ENCODE measurements at regions not wholly inside any gene's neighbourhood (a gene's known extent, or its start where the extent isn't known, plus 50 kb on each side); places are given as distances from the start of the nearest gene placed in this dataset.
A peak's percentile ranks its signal among the peaks of the same experiment; 100 is the strongest.

GRCh38 chr9:89884356-89885083 is 279.7 kb downstream of the GADD45G start:
- Mint-ChIP-seq H3K27ac (ENCODE audit: unreplicated experiment) (no peak overlapping the region), H3K4me1 (ENCODE audit: low read depth, unreplicated experiment) (peaks cover 3% of the 10 kb centered on the region), H3K36me3 (ENCODE audit: unreplicated experiment) (no peaks in the 10 kb centered on the region), H3K9me3 (ENCODE audit: unreplicated experiment) (no peaks in the 10 kb centered on the region), H3K27me3 (ENCODE audit: unreplicated experiment) (no peaks in the 10 kb centered on the region), H3K4me3 (ENCODE audit: unreplicated experiment) (no peak overlapping the region)
- DNase-seq, result peak; percentile 4
- no peak for TF ChIP-seq CTCF (IDR thresholded peaks at IDR 0.05; ENCODE audit: partially characterized antibody, unreplicated experiment)

GRCh38 chr9:89885156-89885555 is 280.3 kb downstream of the GADD45G start:
- Mint-ChIP-seq H3K9me3 (ENCODE audit: unreplicated experiment) (no peaks in the 10 kb centered on the region), H3K4me1 (ENCODE audit: low read depth, unreplicated experiment) (peaks cover 3% of the 10 kb centered on the region), H3K27ac (ENCODE audit: unreplicated experiment) (no peak overlapping the region), H3K27me3 (ENCODE audit: unreplicated experiment) (no peaks in the 10 kb centered on the region), H3K36me3 (ENCODE audit: unreplicated experiment) (no peaks in the 10 kb centered on the region), H3K4me3 (ENCODE audit: unreplicated experiment) (no peak overlapping the region)
- DNase-seq, result no peak
- TF ChIP-seq CTCF (IDR thresholded peaks at IDR 0.05; ENCODE audit: partially characterized antibody, unreplicated experiment), result no peak

- no peak for DNase-seq
- Mint-ChIP-seq H3K9me3 (ENCODE audit: unreplicated experiment) (no peaks in the 10 kb centered on the region), H3K27me3 (ENCODE audit: unreplicated experiment) (peaks cover under 1% of the 10 kb centered on the region), H3K4me1 (ENCODE audit: low read depth, unreplicated experiment) (peaks cover 3% of the 10 kb centered on the region), H3K36me3 (ENCODE audit: unreplicated experiment) (no peaks in the 10 kb centered on the region), H3K27ac (ENCODE audit: unreplicated experiment) (no peak overlapping the region), H3K4me3 (ENCODE audit: unreplicated experiment) (no peak overlapping the region)
- TF ChIP-seq CTCF (IDR thresholded peaks at IDR 0.05; ENCODE audit: partially characterized antibody, unreplicated experiment), result no peak
Measured at GRCh38 chr9:89886281-89886700, 281.5 kb downstream of the GADD45G start.

GRCh38 chr9:89887286-89887685 is 282.5 kb downstream of the GADD45G start:
- no peak for TF ChIP-seq CTCF (IDR thresholded peaks at IDR 0.05; ENCODE audit: partially characterized antibody, unreplicated experiment)
- H3K9me3 Mint-ChIP-seq (ENCODE audit: unreplicated experiment), result no peaks in the 10 kb centered on the region
- DNase-seq, result no peak

GRCh38 chr9:89888233-89888632 is 283.4 kb downstream of the GADD45G start:
- H3K27me3 Mint-ChIP-seq (ENCODE audit: unreplicated experiment), result peaks cover 4% of the 10 kb centered on the region
- H3K36me3 Mint-ChIP-seq (ENCODE audit: unreplicated experiment), result no peaks in the 10 kb centered on the region
- DNase-seq, result no peak
- no peak overlapping the region for H3K27ac Mint-ChIP-seq (ENCODE audit: unreplicated experiment)
- no peak for TF ChIP-seq CTCF (IDR thresholded peaks at IDR 0.05; ENCODE audit: partially characterized antibody, unreplicated experiment)
- peaks cover 1% of the 10 kb centered on the region for H3K9me3 Mint-ChIP-seq (ENCODE audit: unreplicated experiment)
- peaks cover 3% of the 10 kb centered on the region for H3K4me1 Mint-ChIP-seq (ENCODE audit: low read depth, unreplicated experiment)
- no peak overlapping the region for H3K4me3 Mint-ChIP-seq (ENCODE audit: unreplicated experiment)

More at GRCh38 chr9:89887286-89887685, 282.5 kb downstream of the GADD45G start:
- peaks cover 3% of the 10 kb centered on the region for H3K4me1 Mint-ChIP-seq (ENCODE audit: low read depth, unreplicated experiment)
- H3K27me3 Mint-ChIP-seq (ENCODE audit: unreplicated experiment), result peaks cover 4% of the 10 kb centered on the region
- no peak overlapping the region for H3K4me3 Mint-ChIP-seq (ENCODE audit: unreplicated experiment)
- H3K27ac Mint-ChIP-seq (ENCODE audit: unreplicated experiment), result no peak overlapping the region
- no peaks in the 10 kb centered on the region for H3K36me3 Mint-ChIP-seq (ENCODE audit: unreplicated experiment)

All from glutamatergic neuron (in vitro differentiated cells).